ENCODE measurements at regions not wholly inside any gene's neighbourhood (a gene's known extent, or its start where the extent isn't known, plus 50 kb on each side); places are given as distances from the start of the nearest gene placed in this dataset.
A peak's percentile ranks its signal among the peaks of the same experiment; 100 is the strongest.

DNA sequence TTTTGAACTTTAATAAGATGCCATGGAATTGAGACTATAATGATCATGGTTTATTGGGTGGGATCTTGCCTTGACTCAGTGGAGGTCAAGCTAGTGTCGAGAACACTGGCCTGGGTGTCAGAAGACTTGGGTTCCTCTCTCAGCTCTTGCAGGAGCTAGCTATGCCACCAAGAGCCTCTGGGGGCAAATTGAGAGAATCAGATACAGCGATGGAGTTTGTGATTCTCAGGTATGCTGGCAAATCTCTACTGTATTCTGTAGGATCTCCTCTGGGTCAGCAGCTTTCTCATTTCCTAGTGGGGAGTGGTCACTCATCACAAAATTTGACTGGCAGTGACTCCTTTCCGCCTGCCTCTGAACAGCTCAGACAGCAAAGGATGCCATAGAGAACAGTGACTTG lies 477.0 kb downstream of the RNF144A start:
- Histone ChIP-seq H3K9me3 (replicated peaks in 1 of 11) (no peaks in the 10 kb centered on the region), H3K4me3 (no peak overlapping the region), H3K27me3 (no peaks in the 10 kb centered on the region), H3K4me1 (no peaks in the 10 kb centered on the region), H3K36me3 (no peaks in the 10 kb centered on the region), H4K20me1 (no peaks in the 10 kb centered on the region), H3K27ac (no peak overlapping the region), H3K4me2 (no peak overlapping the region), H3K9ac (no peak overlapping the region)
- no peak for TF ChIP-seq Cebpa-rat (IDR thresholded peaks at IDR 0.05)

DNA sequence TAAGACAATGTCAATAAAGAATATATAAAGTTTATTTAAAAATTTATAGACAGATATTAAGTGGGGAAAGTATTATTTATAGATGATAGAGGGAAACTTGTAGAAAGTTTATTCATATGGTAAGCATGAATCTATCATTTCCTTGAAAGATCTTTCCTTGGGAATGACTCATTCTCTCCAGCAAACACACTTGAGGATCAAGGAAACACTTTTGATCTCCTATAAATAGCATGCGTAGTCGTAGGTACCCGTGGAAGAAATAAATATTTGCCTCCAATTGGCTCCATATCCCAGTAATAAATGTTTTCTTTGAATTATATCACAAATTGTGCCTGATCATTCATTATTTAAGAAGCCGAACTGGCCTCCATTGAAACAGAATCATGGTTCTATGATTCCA lies 483.4 kb downstream of the RNF144A start:
- H3K9ac ChIP-seq, result no peak overlapping the region
- H3K4me1 ChIP-seq, result peaks cover 6 to 13% (median 9%) of the 10 kb centered on the region in 10 experiments
- no peaks in the 10 kb centered on the region for H3K9me3 ChIP-seq (replicated peaks in 1 of 11)
- no peak overlapping the region for H3K4me2 ChIP-seq
- no peaks in the 10 kb centered on the region for H3K36me3 ChIP-seq
- H4K20me1 ChIP-seq, result no peaks in the 10 kb centered on the region
- no peak overlapping the region for H3K27ac ChIP-seq
- no peaks in the 10 kb centered on the region for H3K27me3 ChIP-seq
- H3K4me3 ChIP-seq, result no peak overlapping the region
- TF ChIP-seq Cebpa-rat (IDR thresholded peaks at IDR 0.05), result no peak

DNA sequence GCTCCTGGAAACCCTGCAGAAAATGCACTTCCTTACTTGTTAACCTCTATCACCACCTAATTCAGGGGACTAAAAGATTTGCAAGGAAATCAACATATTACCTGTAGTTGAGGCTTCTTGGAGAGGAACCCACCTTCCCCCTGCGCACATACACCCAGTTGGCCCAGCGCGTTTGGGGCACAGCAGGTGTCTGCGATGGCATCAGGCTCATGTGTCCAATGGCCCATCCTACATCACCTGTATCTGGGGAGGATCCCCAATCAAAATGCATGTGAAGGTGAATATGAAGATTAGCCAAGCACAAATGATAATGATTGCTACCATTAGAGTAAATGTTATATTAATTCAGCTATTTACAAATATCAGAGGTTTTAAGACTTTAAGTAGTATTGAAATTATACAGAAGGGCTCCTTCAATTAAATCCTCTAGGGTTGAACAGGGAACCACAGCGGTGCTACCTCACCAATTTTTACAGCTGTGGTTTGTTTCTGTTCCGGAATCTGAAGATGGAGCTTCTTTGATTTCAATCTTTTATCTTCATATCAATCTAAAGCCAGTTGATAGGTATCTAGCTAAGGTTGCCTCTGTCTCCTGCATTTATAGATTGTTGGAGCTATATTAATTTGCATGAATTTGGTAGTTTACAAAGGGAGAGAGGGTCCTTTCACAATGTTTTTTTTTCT lies 486.0 kb downstream of the RNF144A start:
- H3K9me3 ChIP-seq (replicated peaks in 1 of 11), result no peaks in the 10 kb centered on the region
- no peak overlapping the region for H3K4me3 ChIP-seq
- H3K27ac ChIP-seq, result no peak overlapping the region
- H4K20me1 ChIP-seq, result no peaks in the 10 kb centered on the region
- H3K36me3 ChIP-seq, result no peaks in the 10 kb centered on the region
- H3K4me2 ChIP-seq, result peak overlapping the region; percentile 49 to 76 (median 63)
- no peak for TF ChIP-seq Cebpa-rat (IDR thresholded peaks at IDR 0.05)
- no peak overlapping the region for H3K9ac ChIP-seq
- peaks cover 6 to 13% (median 9%) of the 10 kb centered on the region in 10 experiments for H3K4me1 ChIP-seq
- H3K27me3 ChIP-seq, result no peaks in the 10 kb centered on the region

DNA sequence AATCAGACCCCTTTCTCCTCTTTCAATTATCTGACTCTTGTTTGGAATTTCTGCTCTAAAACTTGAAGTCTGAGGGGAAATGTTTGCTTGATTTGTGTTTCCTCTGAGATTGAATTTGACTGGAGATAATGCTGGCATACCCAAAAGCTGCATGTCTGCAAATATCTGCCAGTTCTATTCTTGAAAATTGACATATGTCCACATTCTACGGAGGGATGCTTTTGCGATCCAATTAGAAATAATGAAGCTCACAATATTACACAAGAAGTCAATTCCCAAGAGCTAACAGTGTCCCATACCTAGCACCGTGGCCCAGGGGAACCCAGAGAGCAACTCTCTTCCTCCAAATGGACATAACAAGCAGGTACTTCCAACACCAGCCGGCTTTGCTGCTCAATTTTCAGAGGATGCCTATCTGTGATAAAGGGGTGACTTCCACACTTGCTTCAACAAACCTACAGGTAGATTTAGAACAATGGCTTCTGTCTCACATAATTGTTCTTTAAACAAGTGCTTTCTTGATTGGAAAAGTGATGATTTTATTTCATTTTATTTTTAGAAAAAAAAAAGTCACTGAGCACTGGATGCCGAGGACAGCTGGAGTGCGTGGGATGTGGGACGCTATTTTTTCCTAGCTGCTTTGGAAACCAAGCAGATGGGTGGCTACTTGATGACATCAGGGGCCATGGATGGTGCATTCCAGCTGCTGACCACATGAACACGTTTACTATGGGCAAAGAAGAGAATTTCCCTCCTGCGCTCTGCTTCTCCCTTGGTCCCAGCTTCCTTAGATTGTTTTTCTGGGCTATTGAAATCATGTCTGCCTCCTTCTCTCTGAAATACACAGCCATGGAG lies 488.9 kb downstream of the RNF144A start:
- no peak overlapping the region for H3K4me3 ChIP-seq
- H3K4me1 ChIP-seq, result peaks cover 6 to 13% (median 9%) of the 10 kb centered on the region in 10 experiments
- no peak overlapping the region for H3K4me2 ChIP-seq
- no peaks in the 10 kb centered on the region for H3K27me3 ChIP-seq
- TF ChIP-seq Cebpa-rat (IDR thresholded peaks at IDR 0.05), result no peak
- H3K36me3 ChIP-seq, result no peaks in the 10 kb centered on the region
- H3K27ac ChIP-seq, result no peak overlapping the region
- H4K20me1 ChIP-seq, result no peaks in the 10 kb centered on the region
- no peak overlapping the region for H3K9ac ChIP-seq
- no peaks in the 10 kb centered on the region for H3K9me3 ChIP-seq (replicated peaks in 1 of 11)

DNA sequence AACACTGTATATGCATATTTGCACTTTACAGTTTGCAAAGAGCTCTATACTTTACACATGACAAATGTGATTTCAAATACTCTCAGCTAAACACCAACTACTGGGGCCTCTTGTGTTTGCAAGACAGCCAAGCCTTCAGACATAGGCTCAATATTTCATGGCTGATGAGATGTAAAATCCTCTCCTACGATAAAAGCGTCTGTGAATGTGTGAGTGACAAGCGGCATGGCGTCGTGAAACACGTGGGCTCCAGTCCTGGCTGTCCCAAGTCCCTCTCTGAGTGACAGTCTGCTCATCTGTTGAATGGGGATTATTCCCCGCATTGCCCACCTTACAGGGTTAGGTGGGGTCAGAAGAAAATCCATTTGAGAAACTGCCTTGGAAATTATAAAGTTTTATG lies 489.8 kb downstream of the RNF144A start:
- H3K27me3 ChIP-seq, result no peaks in the 10 kb centered on the region
- no peaks in the 10 kb centered on the region for H3K36me3 ChIP-seq
- no peak overlapping the region for H3K9ac ChIP-seq
- H3K27ac ChIP-seq, result no peak overlapping the region
- no peak overlapping the region for H3K4me3 ChIP-seq
- no peak for TF ChIP-seq Cebpa-rat (IDR thresholded peaks at IDR 0.05)
- H3K4me2 ChIP-seq, result no peak overlapping the region
- H3K9me3 ChIP-seq (replicated peaks in 1 of 11), result no peaks in the 10 kb centered on the region
- peaks cover 6 to 13% (median 9%) of the 10 kb centered on the region in 10 experiments for H3K4me1 ChIP-seq
- H4K20me1 ChIP-seq, result no peaks in the 10 kb centered on the region

DNA sequence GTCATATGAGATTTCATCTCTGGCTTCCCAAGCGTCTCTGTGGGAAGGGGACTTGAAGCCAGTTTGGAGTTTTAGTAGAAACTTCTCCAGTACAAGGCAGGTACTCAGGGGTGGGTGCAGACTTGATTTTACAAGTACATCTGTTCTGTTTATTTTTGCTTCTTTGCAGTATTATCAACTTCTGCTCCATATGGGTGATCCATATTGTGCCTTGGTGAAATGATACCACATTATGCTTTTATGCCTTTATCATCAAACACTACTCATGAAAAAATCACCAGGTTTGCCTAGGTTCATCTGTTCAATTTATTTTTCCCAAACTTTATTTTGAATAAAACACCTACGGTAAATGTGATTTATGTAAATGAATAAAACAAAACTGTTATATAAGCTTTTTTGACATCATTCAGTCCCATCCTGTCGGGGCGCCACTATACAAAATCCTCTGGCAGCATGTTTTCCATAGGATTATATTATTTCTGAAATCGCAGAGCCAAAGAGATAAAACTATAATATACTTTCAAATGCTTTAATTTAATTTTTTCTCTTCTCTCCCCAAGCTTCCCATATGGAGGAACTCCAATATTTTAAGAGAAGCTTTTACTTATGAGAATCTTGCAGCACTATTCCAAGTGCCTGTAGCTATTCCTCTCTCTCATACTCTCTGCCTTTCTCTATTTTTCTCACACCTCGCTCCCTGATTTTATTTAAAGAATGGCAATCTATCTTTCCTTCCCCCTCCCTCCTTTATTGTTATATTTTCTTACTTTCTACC lies 490.9 kb downstream of the RNF144A start:
- Histone ChIP-seq H3K4me1 (peaks cover 0 to 5% (median 1%) of the 10 kb centered on the region in 10 experiments; a peak in 16 of 20 replicates), H3K4me2 (no peak overlapping the region), H4K20me1 (no peaks in the 10 kb centered on the region), H3K9me3 (replicated peaks in 1 of 11) (no peaks in the 10 kb centered on the region), H3K27ac (no peak overlapping the region), H3K36me3 (no peaks in the 10 kb centered on the region), H3K27me3 (no peaks in the 10 kb centered on the region), H3K9ac (no peak overlapping the region), H3K4me3 (no peak overlapping the region)
- no peak for TF ChIP-seq Cebpa-rat (IDR thresholded peaks at IDR 0.05)

DNA sequence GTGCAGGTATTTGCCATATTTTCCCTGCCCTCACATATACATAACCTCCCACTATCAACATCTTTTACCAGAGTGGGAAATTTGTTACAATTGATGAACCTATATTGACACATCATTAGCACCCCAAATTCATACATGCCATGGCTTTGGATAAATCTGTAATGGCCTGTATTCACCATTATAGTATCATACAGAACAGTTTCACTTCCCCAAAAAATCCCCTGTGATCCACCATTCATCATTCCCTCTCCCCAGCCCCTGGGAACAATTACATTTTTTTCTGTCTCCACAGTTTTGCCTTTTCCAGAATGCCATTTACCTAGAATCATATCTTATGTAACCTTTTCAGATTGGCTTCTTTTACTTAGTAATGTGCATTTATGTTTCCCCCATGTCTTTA lies 494.5 kb downstream of the RNF144A start:
- TF ChIP-seq Cebpa-rat (IDR thresholded peaks at IDR 0.05), result no peak
- Histone ChIP-seq H3K4me2 (no peak overlapping the region), H3K9me3 (replicated peaks in 1 of 11) (no peaks in the 10 kb centered on the region), H3K36me3 (no peaks in the 10 kb centered on the region), H3K9ac (no peak overlapping the region), H3K4me3 (no peak overlapping the region), H3K27me3 (no peaks in the 10 kb centered on the region), H4K20me1 (no peaks in the 10 kb centered on the region), H3K27ac (no peak overlapping the region), H3K4me1 (no peaks in the 10 kb centered on the region)

DNA sequence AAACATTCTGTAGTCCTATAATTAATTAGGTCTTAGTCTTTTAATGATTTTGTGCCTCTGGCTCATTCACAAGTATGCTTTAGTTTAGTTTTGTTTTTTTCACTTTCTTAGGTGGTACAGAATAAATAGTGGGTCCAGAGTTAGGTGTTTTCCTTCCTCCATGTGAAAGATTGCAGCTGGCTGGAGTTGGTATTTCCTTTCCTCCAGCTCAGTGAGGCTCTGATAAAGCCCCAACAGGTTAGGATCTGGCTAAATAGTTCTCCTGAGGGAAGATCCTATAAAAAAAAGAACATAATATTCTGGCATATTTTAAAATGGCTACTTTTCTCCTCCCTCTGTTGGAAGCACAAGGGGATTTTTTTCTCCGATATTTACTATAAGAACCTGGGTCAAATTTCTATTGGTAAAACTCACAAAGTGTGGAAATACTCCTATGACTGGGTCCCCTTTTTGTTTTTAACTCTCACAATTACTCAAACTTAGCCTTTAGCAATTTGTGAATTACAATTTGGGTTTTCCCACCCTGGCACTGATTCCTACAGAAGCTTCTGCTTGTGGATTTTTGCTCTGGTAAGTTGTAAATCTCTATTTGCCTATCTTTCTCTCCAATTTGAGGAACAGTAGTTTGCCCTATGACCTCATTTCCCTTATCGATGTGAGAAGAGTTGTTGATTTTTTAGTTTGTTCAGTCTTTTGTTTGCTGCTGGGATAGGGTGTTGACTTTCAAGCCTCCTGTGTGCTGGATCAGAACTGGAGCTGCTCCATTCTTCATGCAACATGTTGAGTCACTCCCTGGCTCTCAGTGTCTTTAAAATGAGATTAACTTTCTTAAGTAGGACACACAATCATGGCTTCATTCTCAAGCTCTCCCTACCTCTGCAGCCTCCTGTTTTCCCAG lies 500.9 kb downstream of the RNF144A start:
- no peak for TF ChIP-seq Cebpa-rat (IDR thresholded peaks at IDR 0.05)
- Histone ChIP-seq H3K27me3 (peaks cover 0 to 14% (median 9%) of the 10 kb centered on the region in 11 experiments; a peak in 12 of 22 replicates), H3K4me2 (peak overlapping the region in 2 of 11 experiments; percentile 33 to 35; a peak in 5 of 22 replicates)

More for the DNA sequence above, 500.9 kb downstream of the RNF144A start:
- H3K36me3 ChIP-seq, result no peaks in the 10 kb centered on the region
- H3K4me3 ChIP-seq, result no peak overlapping the region
- no peak overlapping the region for H3K27ac ChIP-seq
- peaks cover 0 to 7% (median 0%) of the 10 kb centered on the region in 11 experiments; a peak in 1 of 22 replicates for H3K9me3 ChIP-seq (replicated peaks in 1 of 11)
- H4K20me1 ChIP-seq, result no peaks in the 10 kb centered on the region
- H3K4me1 ChIP-seq, result peaks cover 0 to 14% (median 2%) of the 10 kb centered on the region in 10 experiments; a peak in 8 of 20 replicates
- no peak overlapping the region for H3K9ac ChIP-seq

Measured in BLaER1 treated with 17β-estradiol and CSF1 and Interleukin-3, amounts not matched to agents 10 nM and 100 nM (cell line).